PC-3 (cell line): ENCODE measurements at regions not wholly inside any gene's neighbourhood (a gene's known extent, or its start where the extent isn't known, plus 50 kb on each side); places are given as distances from the start of the nearest gene placed in this dataset.

ENCODE experiments used
- ATAC-seq: fragments of 200-7000 bp; cut with Tn5 transposase; 2 replicates; pipeline ENCODE4 v1.9.1; 2020; ENCODE audit warnings: mild to moderate bottlenecking, moderate library complexity
- BruUV-seq: library from RNA; stranded (reverse); fragments of 400-500 nt; replicated peaks from 2 replicates; lab custom pipeline; 2021; lab: Mats Ljungman, UMichigan
- CTCF ChIA-PET: fragments of 300-600 bp; sonication (Branson Sonifier 250); formaldehyde crosslinking; loops from one replicate; lab custom pipeline; 2022; ENCODE audit warnings: antibody characterized with exemption; lab: Charles Lee
- POLR2A ChIA-PET: fragments of 300-600 bp; sonication (Branson Sonifier 250); formaldehyde crosslinking; loops from one replicate; lab custom pipeline; 2022; ENCODE audit warnings: antibody characterized with exemption; ENCODE audit not compliant: unreplicated experiment; lab: Charles Lee
- DNase-seq: peaks from one replicate; pipeline ENCODE4 v3.0.0-alpha.2; 2015
- H2AFZ ChIP-seq: fragments of 300-600 bp; sonication (generic); 2 replicates; pipeline ENCODE4 v1.6.0; 2016; ENCODE audit warnings: antibody characterized with exemption, low read length
- H3F3A ChIP-seq: fragments of 300-600 bp; sonication (generic); one replicate; pipeline ENCODE4 v1.6.0; 2017; ENCODE audit warnings: antibody characterized with exemption, low read length, control low read depth, mild to moderate bottlenecking; ENCODE audit not compliant: unreplicated experiment
- H3K27ac ChIP-seq: fragments of 300-600 bp; sonication (generic); 2 replicates; pipeline ENCODE4 v1.5.1; 2016; ENCODE audit warnings: mild to moderate bottlenecking, low read length
- H3K27me3 ChIP-seq: fragments of 300-600 bp; sonication (generic); 2 replicates; pipeline ENCODE4 v1.6.1; 2016; ENCODE audit warnings: low read length, mixed read lengths
- H3K36me3 ChIP-seq: fragments of 300-600 bp; sonication (generic); 2 replicates; pipeline ENCODE4 v1.6.1; 2016; ENCODE audit warnings: low read depth, mixed run types, low read length, mixed read lengths
- H3K4me1 ChIP-seq: fragments of 300-600 bp; sonication (generic); 2 replicates; pipeline ENCODE4 v1.5.1; 2016; ENCODE audit warnings: low read length; ENCODE audit not compliant: insufficient read depth
- H3K4me2 ChIP-seq: fragments of 300-600 bp; sonication (generic); 2 replicates; pipeline ENCODE4 v1.6.0; 2016; ENCODE audit warnings: low read length
- H3K4me3 ChIP-seq: fragments of 300-600 bp; sonication (generic); 2 replicates; pipeline ENCODE4 v1.5.1; 2016; ENCODE audit warnings: mild to moderate bottlenecking, low read length, mixed read lengths
- H3K79me2 ChIP-seq: fragments of 300-600 bp; sonication (generic); 2 replicates; pipeline ENCODE4 v1.6.1; 2017; ENCODE audit warnings: low read length, mixed read lengths
- H3K9ac ChIP-seq: fragments of 300-600 bp; sonication (generic); 2 replicates; pipeline ENCODE4 v1.6.0; 2016; ENCODE audit warnings: mild to moderate bottlenecking, low read length
- H3K9me2 ChIP-seq: fragments of 300-600 bp; sonication (generic); replicated peaks from 2 replicates; pipeline ENCODE4 v1.6.1; 2016; ENCODE audit warnings: mixed run types, low read length, mixed read lengths
- H3K9me3 ChIP-seq: fragments of 300-600 bp; sonication (generic); 2 replicates; pipeline ENCODE4 v1.6.1; 2016; ENCODE audit warnings: low read length, mixed read lengths
- H4K20me1 ChIP-seq: fragments of 300-600 bp; sonication (generic); 2 replicates; pipeline ENCODE4 v1.6.1; 2016; ENCODE audit warnings: low read length, mixed read lengths
- EZH2 ChIP-seq: fragments of 300-600 bp; sonication (generic); IDR thresholded peaks from one replicate; pipeline ENCODE4 v1.6.1; 2017; ENCODE audit warnings: antibody characterized with exemption, mild to moderate bottlenecking, low read length; ENCODE audit not compliant: unreplicated experiment
- EZH2phosphoT487 ChIP-seq: fragments of 300-600 bp; sonication (generic); IDR thresholded peaks from 2 replicates; pipeline ENCODE4 v1.6.1; 2018; ENCODE audit warnings: mild to moderate bottlenecking, antibody characterized with exemption, low read length, borderline replicate concordance
- intact Hi-C: fragments of 100-400 bp; cut with micrococcal nuclease; formaldehyde crosslinking; loops from 2 replicates; pipeline ENCODE4 v1.9.0; 2023
- TF ChIP-seq, protein P1 (sequence below): fragments of 300-600 bp; sonication (generic); conservative IDR thresholded peaks from 2 replicates; pipeline ENCODE4 v1.5.1; 2017; ENCODE audit warnings: antibody characterized with exemption, low read depth, mild to moderate bottlenecking, low read length

DNA sequence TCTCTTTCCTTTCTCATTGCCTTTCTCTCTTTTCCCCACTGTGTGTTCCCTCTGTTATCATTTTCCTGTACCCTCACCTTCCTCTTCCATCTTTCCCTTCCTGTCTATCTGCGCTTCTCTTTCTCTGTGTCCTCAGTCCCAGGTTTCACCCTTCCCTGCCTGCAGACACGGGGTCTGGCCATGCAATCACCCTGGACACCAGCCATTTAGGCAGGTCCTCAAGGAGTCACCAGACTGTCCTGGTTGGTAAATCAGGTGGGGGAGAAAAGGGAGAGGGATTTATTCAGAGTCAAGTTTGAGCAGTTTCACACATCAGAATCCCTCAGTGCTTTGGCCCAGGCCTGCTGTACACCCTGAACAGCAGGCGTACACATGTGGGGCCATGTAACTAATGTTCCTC, 169.3 kb downstream of the ANKRD30B start:
- intact Hi-C loops: no loop called here
- ChIA-PET POLR2A (no interaction called here), CTCF (no interaction called here)
- H2AFZ ChIP-seq: no peak overlapping the region
- H3K9ac ChIP-seq: no peak overlapping the region
- DNase-seq (no peak), ATAC-seq (no peak)
- no peaks in the 10 kb centered on the region for H3K79me2 ChIP-seq
- H3K9me3 ChIP-seq: no peaks in the 10 kb centered on the region
- H3K9me2 ChIP-seq: no peaks in the 10 kb centered on the region
- BruUV-seq: no TSS peak
- H3K4me1 ChIP-seq: peaks cover 14% of the 10 kb centered on the region
- H3K4me3 ChIP-seq: no peak overlapping the region
- H3K27me3 ChIP-seq: no peaks in the 10 kb centered on the region
- no peaks in the 10 kb centered on the region for H3K36me3 ChIP-seq
- H3F3A ChIP-seq: no peaks in the 10 kb centered on the region
- no peaks in the 10 kb centered on the region for H4K20me1 ChIP-seq
- TF ChIP-seq EZH2: no peak
- no peak for TF ChIP-seq EZH2phosphoT487
- TF ChIP-seq, protein P1, sequence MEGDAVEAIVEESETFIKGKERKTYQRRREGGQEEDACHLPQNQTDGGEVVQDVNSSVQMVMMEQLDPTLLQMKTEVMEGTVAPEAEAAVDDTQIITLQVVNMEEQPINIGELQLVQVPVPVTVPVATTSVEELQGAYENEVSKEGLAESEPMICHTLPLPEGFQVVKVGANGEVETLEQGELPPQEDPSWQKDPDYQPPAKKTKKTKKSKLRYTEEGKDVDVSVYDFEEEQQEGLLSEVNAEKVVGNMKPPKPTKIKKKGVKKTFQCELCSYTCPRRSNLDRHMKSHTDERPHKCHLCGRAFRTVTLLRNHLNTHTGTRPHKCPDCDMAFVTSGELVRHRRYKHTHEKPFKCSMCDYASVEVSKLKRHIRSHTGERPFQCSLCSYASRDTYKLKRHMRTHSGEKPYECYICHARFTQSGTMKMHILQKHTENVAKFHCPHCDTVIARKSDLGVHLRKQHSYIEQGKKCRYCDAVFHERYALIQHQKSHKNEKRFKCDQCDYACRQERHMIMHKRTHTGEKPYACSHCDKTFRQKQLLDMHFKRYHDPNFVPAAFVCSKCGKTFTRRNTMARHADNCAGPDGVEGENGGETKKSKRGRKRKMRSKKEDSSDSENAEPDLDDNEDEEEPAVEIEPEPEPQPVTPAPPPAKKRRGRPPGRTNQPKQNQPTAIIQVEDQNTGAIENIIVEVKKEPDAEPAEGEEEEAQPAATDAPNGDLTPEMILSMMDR: no peak
- no peak overlapping the region for H3K4me2 ChIP-seq
- no peak overlapping the region for H3K27ac ChIP-seq

DNA sequence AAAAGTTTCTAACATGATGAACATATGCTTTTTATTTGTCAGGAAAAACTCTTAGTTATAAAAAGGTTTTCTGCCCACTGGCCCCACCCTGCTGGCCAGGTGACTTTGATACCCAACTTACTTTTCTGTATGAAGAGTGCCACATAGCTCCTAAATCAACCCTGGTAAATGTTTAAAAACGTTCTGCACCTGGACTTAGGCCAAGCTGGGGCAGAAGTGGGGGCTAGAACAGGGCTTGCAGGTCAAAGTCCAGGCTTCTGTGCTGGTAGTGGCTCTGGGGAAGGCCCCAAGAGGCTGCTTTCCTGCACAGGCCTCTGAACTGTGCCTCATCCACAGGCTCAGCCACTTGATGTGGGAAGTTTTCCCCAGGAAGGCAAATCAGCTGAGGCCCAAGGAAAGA, 171.7 kb downstream of the ANKRD30B start:
- no peaks in the 10 kb centered on the region for H4K20me1 ChIP-seq
- BruUV-seq: no TSS peak
- H3K9ac ChIP-seq: no peak overlapping the region
- H3K4me3 ChIP-seq: no peak overlapping the region
- TF ChIP-seq EZH2phosphoT487: no peak
- TF ChIP-seq, protein P1: no peak
- TF ChIP-seq EZH2: no peak
- H3K36me3 ChIP-seq: no peaks in the 10 kb centered on the region
- no peaks in the 10 kb centered on the region for H3K79me2 ChIP-seq
- ChIA-PET POLR2A (no interaction called here), CTCF (no interaction called here)
- no peak overlapping the region for H2AFZ ChIP-seq
- no peak overlapping the region for H3K4me2 ChIP-seq
- H3K9me2 ChIP-seq: no peaks in the 10 kb centered on the region
- H3K27ac ChIP-seq: no peak overlapping the region
- no peaks in the 10 kb centered on the region for H3K9me3 ChIP-seq
- H3K4me1 ChIP-seq: peaks cover 11% of the 10 kb centered on the region
- H3K27me3 ChIP-seq: no peaks in the 10 kb centered on the region
- intact Hi-C loops: no loop called here
- ATAC-seq (no peak), DNase-seq (no peak)
- no peaks in the 10 kb centered on the region for H3F3A ChIP-seq

DNA sequence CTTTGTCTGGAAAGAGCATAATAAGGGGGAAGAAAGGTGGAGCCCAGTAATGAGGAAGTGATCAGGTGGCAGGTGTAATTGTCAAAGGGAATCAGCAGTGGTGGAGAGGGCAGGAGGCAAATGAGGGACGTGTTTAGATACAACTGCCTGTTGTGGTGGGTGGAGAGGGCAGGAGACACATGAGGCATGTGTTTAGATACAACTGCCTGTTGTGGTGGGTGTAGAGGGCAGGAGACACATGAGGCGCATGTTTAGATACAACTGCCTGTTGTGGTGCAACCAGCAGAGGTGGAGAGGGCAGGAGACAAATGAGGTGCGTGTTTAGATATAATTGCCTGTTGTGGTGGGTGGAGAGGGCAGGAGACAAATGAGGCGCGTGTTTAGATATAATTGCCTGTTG, 173.1 kb downstream of the ANKRD30B start:
- no TSS peak for BruUV-seq
- DNase-seq (no peak), ATAC-seq (no peak)
- no peaks in the 10 kb centered on the region for H3K36me3 ChIP-seq
- H3K4me2 ChIP-seq: no peak overlapping the region
- no peak overlapping the region for H2AFZ ChIP-seq
- ChIA-PET POLR2A (no interaction called here), CTCF (no interaction called here)
- H3K27ac ChIP-seq: no peak overlapping the region
- no peaks in the 10 kb centered on the region for H3F3A ChIP-seq
- no peaks in the 10 kb centered on the region for H3K79me2 ChIP-seq
- no peaks in the 10 kb centered on the region for H3K27me3 ChIP-seq
- H3K9ac ChIP-seq: no peak overlapping the region
- intact Hi-C loops: no loop called here
- no peak overlapping the region for H3K4me3 ChIP-seq
- H3K9me3 ChIP-seq: no peaks in the 10 kb centered on the region
- TF ChIP-seq EZH2phosphoT487 (no peak), EZH2 (no peak)
- TF ChIP-seq, protein P1: no peak
- H3K4me1 ChIP-seq: peaks cover 9% of the 10 kb centered on the region; the same call in 1 of the 2 replicates
- H4K20me1 ChIP-seq: no peaks in the 10 kb centered on the region
- no peaks in the 10 kb centered on the region for H3K9me2 ChIP-seq
